Left renal pelvis (tissue), 4 donors: ENCODE measurements at regions not wholly inside any gene's neighbourhood (a gene's known extent, or its start where the extent isn't known, plus 50 kb on each side); places are given as distances from the start of the nearest gene placed in this dataset.

ENCODE experiments used
- DNase-seq, 4 donors: peaks; one replicate each; pipeline ENCODE4 v3.0.0-alpha.2; 2013; ENCODE audit warnings: low read depth in 4 of 4, low spot score in 3 of 4

- DNase-seq = no peak
Observed at GRCh38 chr9:18018661-18019060, 439.8 kb downstream of the SH3GL2 start.

- no peak for DNase-seq
Observed at GRCh38 chr9:18020121-18020745, 441.4 kb downstream of the SH3GL2 start.

DNA sequence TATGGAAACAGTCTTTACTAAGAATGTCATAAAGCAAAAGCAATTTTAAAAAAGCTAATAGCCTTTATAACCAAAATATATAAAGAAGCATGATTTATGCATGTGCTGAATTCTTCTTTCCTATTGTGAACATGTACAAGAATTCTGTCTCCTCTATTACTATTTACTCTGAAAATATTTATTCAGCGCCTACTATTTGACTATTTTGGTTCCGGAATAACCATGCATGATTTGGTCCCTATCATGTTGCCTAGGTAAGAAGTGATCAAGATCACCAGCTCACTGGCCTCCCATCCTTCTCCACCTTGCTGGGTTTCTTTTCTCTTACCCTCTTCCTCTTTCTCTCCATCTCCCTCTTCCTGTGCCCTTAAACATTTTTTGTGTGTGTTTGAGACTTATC, 443.8 kb downstream of the SH3GL2 start:
- DNase-seq = no peak

- no peak for DNase-seq
Observed at GRCh38 chr9:18023332-18023731, 444.5 kb downstream of the SH3GL2 start.

GRCh38 chr9:18032636-18033035, 441.3 kb upstream of the ADAMTSL1 start:
- no peak for DNase-seq

DNA sequence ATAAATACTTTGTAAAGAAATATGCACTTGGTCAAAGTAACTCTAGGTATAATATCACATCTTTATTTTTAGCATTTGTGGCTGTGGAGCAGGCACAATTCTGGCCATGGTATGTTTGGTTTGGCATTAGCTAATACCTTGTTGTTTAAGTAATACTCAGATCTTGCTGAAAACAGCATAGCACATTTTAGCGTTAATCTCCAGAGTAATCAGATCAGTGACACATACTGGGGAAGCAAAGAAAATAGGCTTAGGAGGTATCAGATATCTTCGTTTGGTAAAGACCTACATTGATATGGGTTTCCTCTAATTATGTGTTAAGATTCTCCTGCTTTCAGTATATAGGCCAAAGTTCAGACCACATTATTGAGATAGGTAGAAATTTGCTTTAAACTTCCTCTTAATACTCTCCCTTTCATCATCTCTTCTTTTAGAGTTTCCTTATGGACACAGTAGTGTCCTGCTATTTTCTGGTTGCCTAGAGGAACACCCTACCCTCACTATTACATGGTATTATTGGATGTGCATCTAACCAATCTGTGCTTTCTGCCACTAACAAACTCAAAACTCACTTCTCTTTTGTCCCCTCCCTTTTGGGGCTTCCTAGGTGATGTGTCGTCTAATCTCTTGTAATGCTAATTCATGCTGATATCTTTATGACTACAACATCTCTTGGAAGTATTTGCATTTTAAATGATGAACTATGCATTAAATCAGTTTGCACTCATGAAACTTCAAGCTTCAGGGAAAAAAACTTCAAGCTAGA, 437.3 kb upstream of the ADAMTSL1 start:
- DNase-seq = no peak

GRCh38 chr9:18037981-18038380, 436.0 kb upstream of the ADAMTSL1 start:
- DNase-seq = no peak

DNA sequence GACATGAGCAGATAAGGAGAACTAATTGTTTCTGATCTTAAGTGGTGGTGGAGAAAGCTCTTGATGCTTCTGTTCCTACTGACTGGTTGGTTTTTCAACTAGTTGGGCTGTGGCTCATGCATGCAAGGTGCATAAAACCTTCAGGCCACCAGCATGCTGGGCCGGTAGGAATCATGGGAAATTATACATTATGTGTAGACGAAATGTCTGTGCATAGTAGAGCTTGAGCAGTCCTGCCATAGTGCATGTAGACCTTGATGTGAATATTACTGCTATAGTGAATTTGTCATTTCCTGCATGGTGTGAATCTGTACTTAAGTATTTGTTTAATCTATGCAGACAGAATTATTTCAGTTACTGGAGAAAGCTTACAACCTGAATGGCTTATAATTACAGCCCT, 433.6 kb upstream of the ADAMTSL1 start:
- DNase-seq = no peak

DNA sequence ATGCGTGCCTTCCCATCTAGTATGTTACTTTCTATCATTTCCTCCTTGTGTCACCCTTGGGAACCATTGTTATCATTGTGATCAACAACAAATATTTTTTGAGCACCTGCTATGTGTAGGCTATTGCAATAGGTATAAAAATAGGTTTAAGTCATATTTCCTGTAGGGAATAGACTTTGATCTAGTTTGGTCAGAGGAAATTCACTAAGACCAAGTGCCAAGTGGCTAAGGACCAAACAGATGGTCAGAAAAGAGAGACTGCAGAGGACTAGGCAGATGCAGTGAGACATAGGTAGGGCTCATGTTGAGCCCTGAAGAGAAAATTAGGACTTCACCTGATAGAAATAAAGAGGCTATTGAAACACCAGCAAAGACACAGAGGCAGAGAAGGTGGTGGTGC, 430.0 kb upstream of the ADAMTSL1 start:
- DNase-seq = no peak

DNA sequence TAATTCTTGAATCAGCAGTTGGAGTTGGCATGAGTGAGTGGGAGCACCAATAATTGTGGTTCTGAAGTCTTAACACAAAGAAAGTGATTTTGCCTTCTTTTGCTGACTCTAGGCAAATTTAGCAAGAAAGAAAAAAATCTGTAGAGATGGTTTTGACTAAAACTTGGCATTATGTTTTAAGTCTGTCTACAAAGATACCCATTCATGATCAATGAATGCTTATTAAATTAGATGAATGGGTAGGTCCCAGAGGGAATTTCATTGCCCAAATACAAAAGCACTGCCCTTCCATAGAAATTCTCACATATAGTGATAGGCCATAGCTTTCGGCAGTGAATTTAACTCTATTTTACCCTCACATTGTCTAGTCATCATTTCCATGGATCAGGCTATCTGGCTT, 428.6 kb upstream of the ADAMTSL1 start:
- no peak for DNase-seq

GRCh38 chr9:18046068-18046467, 427.9 kb upstream of the ADAMTSL1 start:
- no peak for DNase-seq

DNA sequence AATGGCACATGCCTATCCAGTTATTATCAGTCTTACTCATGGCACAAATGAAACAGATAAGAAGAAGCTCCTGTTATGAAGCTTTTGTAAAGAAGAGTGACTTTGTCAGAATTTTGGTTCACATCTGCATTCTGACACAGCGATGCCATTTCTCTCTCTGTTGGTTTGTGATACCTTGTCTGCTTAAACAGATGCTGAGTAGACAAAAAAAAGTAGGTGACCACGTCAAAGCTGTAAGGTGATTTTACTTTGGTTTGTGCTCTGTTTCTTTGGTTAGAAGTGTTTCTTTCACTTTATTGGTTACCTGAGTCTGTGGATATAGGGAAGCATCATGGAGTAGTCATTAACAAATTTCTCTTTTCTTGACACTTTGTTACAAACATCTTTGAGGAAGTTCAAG, 422.3 kb upstream of the ADAMTSL1 start:
- no peak for DNase-seq

- no peak for DNase-seq
Observed at GRCh38 chr9:18052060-18052459, 421.9 kb upstream of the ADAMTSL1 start.

- DNase-seq = no peak
Observed at GRCh38 chr9:18056269-18056992, 417.5 kb upstream of the ADAMTSL1 start.

DNA sequence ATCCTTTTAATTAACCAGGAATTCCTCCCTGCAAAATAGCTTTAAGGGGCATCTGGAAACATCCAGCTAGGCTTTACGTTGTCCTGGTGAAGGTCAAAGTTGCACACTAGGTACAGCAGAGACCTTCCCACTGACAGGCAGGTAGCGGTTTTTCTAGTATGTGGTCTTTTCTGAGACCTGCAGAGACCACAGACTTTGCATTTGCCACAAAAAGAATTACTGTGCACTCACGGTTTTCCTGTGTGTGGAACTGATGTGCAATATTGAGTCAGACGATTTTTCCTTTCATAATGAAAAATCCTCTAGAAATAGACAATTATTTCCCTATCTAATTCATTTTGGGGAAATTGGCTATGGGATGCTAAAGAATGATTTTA, 417.0 kb upstream of the ADAMTSL1 start:
- DNase-seq = no peak

- DNase-seq = no peak
Observed at GRCh38 chr9:18058564-18059442, 415.1 kb upstream of the ADAMTSL1 start.

- DNase-seq = no peak
Observed at GRCh38 chr9:18059447-18059846, 414.5 kb upstream of the ADAMTSL1 start.

GRCh38 chr9:18060269-18060934, 413.6 kb upstream of the ADAMTSL1 start:
- no peak for DNase-seq

DNA sequence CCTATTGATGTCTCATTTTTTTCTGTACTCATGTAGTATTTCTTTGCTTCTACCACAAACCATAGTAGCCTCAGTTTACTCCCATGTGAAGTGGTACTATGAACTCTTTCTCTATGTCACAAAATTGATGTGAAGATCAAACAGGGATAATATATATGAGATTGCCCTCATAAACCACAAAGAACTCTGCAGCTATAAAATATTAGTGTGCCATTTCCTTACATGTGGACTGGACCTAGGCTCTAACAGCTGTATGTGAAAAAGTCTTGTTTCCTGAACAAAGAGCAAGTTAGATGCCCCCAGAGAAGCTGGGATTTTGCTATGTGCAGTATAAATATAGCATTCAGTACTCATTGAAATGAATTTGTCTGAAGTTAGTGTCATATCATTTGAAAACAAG, 412.6 kb upstream of the ADAMTSL1 start:
- no peak for DNase-seq

DNA sequence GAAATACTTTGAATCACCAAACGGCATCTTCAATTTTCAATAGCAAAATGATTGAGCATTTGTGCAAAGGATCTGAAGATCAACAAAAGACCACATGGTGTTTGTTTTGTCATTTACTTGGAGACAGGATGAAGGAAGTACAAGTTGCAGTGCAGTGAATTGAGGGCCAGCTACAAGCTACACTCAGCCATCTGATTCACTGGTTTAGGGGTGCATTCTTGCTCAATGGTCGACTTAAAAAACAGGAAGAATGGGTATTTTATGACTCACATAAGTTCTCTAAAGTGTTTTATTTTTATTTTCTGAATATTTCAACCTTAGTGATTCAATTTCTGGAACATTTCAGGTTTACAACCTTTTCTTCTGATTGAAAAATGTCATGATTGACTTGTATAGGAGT, 412.1 kb upstream of the ADAMTSL1 start:
- no peak for DNase-seq
